ENCODE measurements at regions not wholly inside any gene's neighbourhood (a gene's known extent, or its start where the extent isn't known, plus 50 kb on each side); places are given as distances from the start of the nearest gene placed in this dataset.
"Not testable (repeated sequence)": the region's sequence is repeated elsewhere in the genome, so short reads cannot be mapped to it uniquely, and the experiment has no call there.

DNA sequence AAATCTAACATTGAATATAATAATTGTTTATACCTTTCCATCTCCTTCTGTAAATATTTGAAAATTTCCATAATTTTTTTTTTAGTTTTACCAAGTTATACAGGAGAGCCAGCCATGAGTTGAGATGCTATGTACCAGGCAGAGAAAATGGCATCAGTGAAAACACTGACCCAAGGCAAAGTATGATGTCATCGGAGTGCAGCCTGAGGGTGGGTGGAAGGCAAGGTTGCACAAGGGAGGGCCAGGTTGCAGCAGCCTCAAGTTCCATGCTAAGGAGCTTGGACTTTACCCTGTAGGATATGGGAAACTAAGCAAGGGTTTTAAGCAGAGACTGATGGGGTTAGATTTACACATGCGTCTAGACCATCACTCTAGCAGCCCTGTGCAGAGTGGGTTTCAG, 441.1 kb downstream of the BCAT1 start:
- Histone ChIP-seq H2AFZ (ENCODE audit: low read depth, low read length) (no peak overlapping the region), H3K9me3 (ENCODE audit: insufficient read depth, low read depth, low read length) (no peaks in the 10 kb centered on the region), H4K20me1 (ENCODE audit: insufficient read depth, low read length) (no peaks in the 10 kb centered on the region), H3K4me1 (ENCODE audit: insufficient read depth, low read length) (no peaks in the 10 kb centered on the region), H3K27ac (ENCODE audit: low read depth, low read length) (no peak overlapping the region), H3K36me3 (ENCODE audit: insufficient read depth, low read length) (no peaks in the 10 kb centered on the region), H3K79me2 (ENCODE audit: insufficient read depth, low read length) (no peaks in the 10 kb centered on the region), H3K27me3 (ENCODE audit: insufficient read depth, low read length) (no peaks in the 10 kb centered on the region), H3K4me2 (ENCODE audit: low read length) (no peak overlapping the region), H3K9ac (ENCODE audit: low read length) (no peak overlapping the region), H3K4me3 (ENCODE audit: insufficient read depth, low read depth, low read length) (no peak overlapping the region)
- no peaks in the 10 kb centered on the region for H3K4me1 Mint-ChIP-seq (ENCODE audit: low read depth, unreplicated experiment)
- H3K4me3 Mint-ChIP-seq (ENCODE audit: unreplicated experiment), result no peak overlapping the region
- no peak overlapping the region for H3K27ac Mint-ChIP-seq (ENCODE audit: unreplicated experiment)
- DNase-seq (ENCODE audit: low read depth) (no peak), FAIRE-seq (no peak)
- H3K36me3 Mint-ChIP-seq (ENCODE audit: low read depth, unreplicated experiment), result no peaks in the 10 kb centered on the region
- H3K27me3 Mint-ChIP-seq (ENCODE audit: low read depth, unreplicated experiment), result no peaks in the 10 kb centered on the region
- H3K9me3 Mint-ChIP-seq (ENCODE audit: unreplicated experiment), result peaks cover 2% of the 10 kb centered on the region
- TF ChIP-seq CTCF (IDR thresholded peaks at IDR 0.05; ENCODE audit: insufficient read depth, low read depth, low read length) (no peak), EZH2 (IDR thresholded peaks at IDR 0.05; ENCODE audit: insufficient read depth, low read length) (no peak)

DNA sequence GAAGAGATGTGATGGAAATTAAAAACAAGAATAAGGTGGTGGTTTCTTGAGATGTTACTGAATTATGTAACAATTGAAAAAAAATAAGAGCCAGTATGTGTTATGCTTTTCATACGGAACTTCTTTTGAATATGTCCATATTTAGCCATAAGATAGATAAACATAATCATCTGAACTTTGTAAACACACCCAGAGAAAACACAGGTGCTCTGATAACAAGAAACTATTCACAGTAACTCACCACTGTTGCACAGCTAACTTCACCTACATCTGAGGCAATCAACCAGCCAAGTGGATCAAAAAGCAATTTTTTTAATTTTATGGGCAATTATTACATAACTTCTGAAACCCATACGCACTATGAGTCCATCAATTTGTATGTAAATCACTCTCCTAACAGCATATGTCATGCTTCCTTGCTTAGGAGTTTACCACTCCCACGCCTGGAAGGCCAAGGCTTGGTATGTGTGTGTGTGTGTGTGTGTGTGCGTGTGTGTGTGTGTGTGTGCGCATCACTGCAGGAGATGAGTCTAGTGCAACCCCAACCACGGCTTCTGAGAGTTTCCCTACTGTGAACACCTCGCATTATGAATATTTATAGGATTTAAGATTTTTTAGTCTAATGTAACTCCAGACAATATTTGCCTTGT, 443.4 kb downstream of the BCAT1 start:
- H3K79me2 ChIP-seq (ENCODE audit: insufficient read depth, low read length), result no peaks in the 10 kb centered on the region
- H3K9me3 Mint-ChIP-seq (ENCODE audit: unreplicated experiment), result peaks cover 2% of the 10 kb centered on the region
- H3K27ac ChIP-seq (ENCODE audit: low read depth, low read length), result no peak overlapping the region
- DNase-seq (ENCODE audit: low read depth) (no peak), FAIRE-seq (no peak)
- no peaks in the 10 kb centered on the region for H3K36me3 Mint-ChIP-seq (ENCODE audit: low read depth, unreplicated experiment)
- H3K9me3 ChIP-seq (ENCODE audit: insufficient read depth, low read depth, low read length), result no peaks in the 10 kb centered on the region
- no peaks in the 10 kb centered on the region for H3K36me3 ChIP-seq (ENCODE audit: insufficient read depth, low read length)
- H3K4me1 Mint-ChIP-seq (ENCODE audit: low read depth, unreplicated experiment), result peaks cover 5% of the 10 kb centered on the region
- H4K20me1 ChIP-seq (ENCODE audit: insufficient read depth, low read length), result no peaks in the 10 kb centered on the region
- no peak overlapping the region for H2AFZ ChIP-seq (ENCODE audit: low read depth, low read length)
- no peak overlapping the region for H3K4me3 Mint-ChIP-seq (ENCODE audit: unreplicated experiment)
- H3K4me1 ChIP-seq (ENCODE audit: insufficient read depth, low read length), result peaks cover 6% of the 10 kb centered on the region
- H3K27me3 ChIP-seq (ENCODE audit: insufficient read depth, low read length), result no peaks in the 10 kb centered on the region
- no peak for TF ChIP-seq CTCF (IDR thresholded peaks at IDR 0.05; ENCODE audit: insufficient read depth, low read depth, low read length)
- TF ChIP-seq EZH2 (IDR thresholded peaks at IDR 0.05; ENCODE audit: insufficient read depth, low read length), result no peak
- no peak overlapping the region for H3K4me3 ChIP-seq (ENCODE audit: insufficient read depth, low read depth, low read length)
- no peaks in the 10 kb centered on the region for H3K27me3 Mint-ChIP-seq (ENCODE audit: low read depth, unreplicated experiment)
- no peak overlapping the region for H3K9ac ChIP-seq (ENCODE audit: low read length)
- H3K27ac Mint-ChIP-seq (ENCODE audit: unreplicated experiment), result no peak overlapping the region
- no peak overlapping the region for H3K4me2 ChIP-seq (ENCODE audit: low read length)

- not testable (repeated sequence) for H3K36me3 ChIP-seq (ENCODE audit: insufficient read depth, low read length); H3K4me3 Mint-ChIP-seq (ENCODE audit: unreplicated experiment); H3K9me3 Mint-ChIP-seq (ENCODE audit: unreplicated experiment); H3K79me2 ChIP-seq (ENCODE audit: insufficient read depth, low read length); H3K4me2 ChIP-seq (ENCODE audit: low read length); H3K27ac ChIP-seq (ENCODE audit: low read depth, low read length); DNase-seq (ENCODE audit: low read depth); H3K27ac Mint-ChIP-seq (ENCODE audit: unreplicated experiment); H3K9me3 ChIP-seq (ENCODE audit: insufficient read depth, low read depth, low read length); H3K9ac ChIP-seq (ENCODE audit: low read length); H2AFZ ChIP-seq (ENCODE audit: low read depth, low read length); H3K4me3 ChIP-seq (ENCODE audit: insufficient read depth, low read depth, low read length); H3K27me3 Mint-ChIP-seq (ENCODE audit: low read depth, unreplicated experiment); H3K36me3 Mint-ChIP-seq (ENCODE audit: low read depth, unreplicated experiment); H3K27me3 ChIP-seq (ENCODE audit: insufficient read depth, low read length); H4K20me1 ChIP-seq (ENCODE audit: insufficient read depth, low read length); FAIRE-seq
- H3K4me1 ChIP-seq (ENCODE audit: insufficient read depth, low read length), result peaks cover 19% of the 10 kb centered on the region
- H3K4me1 Mint-ChIP-seq (ENCODE audit: low read depth, unreplicated experiment), result peaks cover 15% of the 10 kb centered on the region
Observed at GRCh38 chr12:24503477-24503876, 445.4 kb downstream of the BCAT1 start.
